Transverse colon (tissue), 4 donors: ENCODE measurements at regions not wholly inside any gene's neighbourhood (a gene's known extent, or its start where the extent isn't known, plus 50 kb on each side); places are given as distances from the start of the nearest gene placed in this dataset.
"Not testable (repeated sequence)": the region's sequence is repeated elsewhere in the genome, so short reads cannot be mapped to it uniquely, and the experiment has no call there.

Source experiments
- DNase-seq: peaks from one replicate; pipeline ENCODE4 v3.0.0-alpha.2; 2019
- H3K27ac ChIP-seq, 4 donors: fragments of 200-600 bp; sonication (generic); 2 replicates each; pipeline ENCODE4 v1.5.1; 2016 to 2018; ENCODE audit warnings: inconsistent platforms in 4 of 4
- H3K27me3 ChIP-seq: fragments of 200-600 bp; sonication (generic); 2 replicates; pipeline ENCODE4 v1.5.1; 2017; ENCODE audit warnings: inconsistent platforms
- H3K36me3 ChIP-seq, 4 donors: fragments of 200-600 bp; sonication (generic); 2 replicates each; pipeline ENCODE4 v1.5.1; 2017 to 2019; ENCODE audit warnings: inconsistent platforms in 4 of 4
- H3K4me1 ChIP-seq, 4 donors: fragments of 200-600 bp; sonication (generic); 2 replicates each; pipeline ENCODE4 v1.5.1; 2017 to 2020; ENCODE audit warnings: inconsistent platforms in 4 of 4
- H3K4me3 ChIP-seq, 4 donors: fragments of 200-600 bp; sonication (generic); 1 replicate in 1 of 4; 2 replicates in 3 of 4; pipeline versions ENCODE4 v1.5.1 to v1.6.1; 2017 to 2019; ENCODE audit warnings: inconsistent platforms in 4 of 4
- H3K9me3 ChIP-seq, 2 donors: fragments of 200-600 bp; sonication (generic); 2 replicates each; pipeline ENCODE4 v1.5.1; 2017 to 2019; ENCODE audit warnings: inconsistent platforms in 2 of 2
- CTCF ChIP-seq, 5 experiments: fragments of 200-600 bp in 3 of 5; fragments of 450-650 bp in 2 of 5; sonication (generic) in 3 of 5; IDR thresholded peaks; 1 replicate in 2 of 5; 2 replicates in 3 of 5; pipeline ENCODE4 v1.5.1; 2016 to 2017; ENCODE audit warnings: antibody characterized with exemption in 5 of 5, inconsistent platforms in 3 of 5, mild to moderate bottlenecking in 2 of 5, moderate library complexity in 1 of 5
- EP300 ChIP-seq: sonication (generic); formaldehyde crosslinking; IDR thresholded peaks from one replicate; pipeline ENCODE4 v1.6.1; 2017; ENCODE audit warnings: antibody characterized with exemption, low read depth
- POLR2A ChIP-seq: fragments of 450-650 bp; IDR thresholded peaks from one replicate; pipeline ENCODE4 v1.6.1; 2016; ENCODE audit warnings: antibody characterized with exemption, mild to moderate bottlenecking, moderate library complexity
- POLR2AphosphoS5 ChIP-seq, 3 donors: sonication (generic); formaldehyde crosslinking; IDR thresholded peaks; one replicate each; pipeline ENCODE4 v1.6.1; 2016; ENCODE audit warnings: antibody characterized with exemption in 3 of 3
- WGBS, 2 donors: methylation state at CpG; one replicate each; pipeline ENCODE4 v1.1.5; 2018; ENCODE audit warnings: low coverage in 1 of 2; 5-methylcytosine and 5-hydroxymethylcytosine counted together
- in situ Hi-C, 4 donors: fragments of 200-750 bp; cut with MboI; loops; one replicate each; pipeline versions ENCODE4 v1.15.0 to v1.15.1; 2017; ENCODE audit warnings: low sequenced_read_pairs in 3 of 4, low pct_ligation_motif_present in 1 of 4, low pct_unique_long_range_greater_than_20kb in 1 of 4
- intact Hi-C: fragments of 100-400 bp; cut with DNase I; formaldehyde crosslinking; loops from one replicate; pipeline ENCODE4 v1.15.1; 2023; ENCODE audit warnings: low total_unique reads

- Histone ChIP-seq H3K27ac (no peak overlapping the region), H3K36me3 (no peaks in the 10 kb centered on the region), H3K9me3 (no peaks in the 10 kb centered on the region), H3K27me3 (no peaks in the 10 kb centered on the region), H3K4me3 (no peak overlapping the region), H3K4me1 (no peaks in the 10 kb centered on the region)
- intact Hi-C loops: no loop called here
- no peak for TF ChIP-seq POLR2A
- no peak for TF ChIP-seq EP300
- TF ChIP-seq CTCF (IDR thresholded peaks at IDR 0.05): no peak
- no peak for TF ChIP-seq POLR2AphosphoS5 (IDR thresholded peaks at IDR 0.05)
- 83 to 95% methylated on average over 1 to 2 of the region's 2 CpGs for WGBS, 2 donors
- in situ Hi-C loops: no loop called here
- DNase-seq: no peak
Measured at GRCh38 chr2:125318740-125319139, 1293.7 kb downstream of the CNTNAP5 start.

GRCh38 chr2:125324273-125324672, 1299.2 kb downstream of the CNTNAP5 start:
- no peak for DNase-seq
- in situ Hi-C loops (no loop called here), intact Hi-C loops (no loop called here)
- Histone ChIP-seq H3K27me3 (no peaks in the 10 kb centered on the region), H3K36me3 (no peaks in the 10 kb centered on the region), H3K4me1 (no peaks in the 10 kb centered on the region), H3K27ac (no peak overlapping the region), H3K9me3 (no peaks in the 10 kb centered on the region), H3K4me3 (no peak overlapping the region)
- no peak for TF ChIP-seq POLR2AphosphoS5 (IDR thresholded peaks at IDR 0.05)
- no peak for TF ChIP-seq EP300
- no peak for TF ChIP-seq CTCF (IDR thresholded peaks at IDR 0.05)
- no peak for TF ChIP-seq POLR2A

- Histone ChIP-seq H3K27ac (no peak overlapping the region), H3K4me1 (no peaks in the 10 kb centered on the region), H3K4me3 (no peak overlapping the region), H3K27me3 (no peaks in the 10 kb centered on the region), H3K9me3 (no peaks in the 10 kb centered on the region), H3K36me3 (no peaks in the 10 kb centered on the region)
- TF ChIP-seq POLR2AphosphoS5 (IDR thresholded peaks at IDR 0.05) (no peak), CTCF (IDR thresholded peaks at IDR 0.05) (no peak), EP300 (no peak), POLR2A (no peak)
- no peak for DNase-seq
- intact Hi-C loops (no loop called here), in situ Hi-C loops (no loop called here)
Measured at GRCh38 chr2:125330133-125330532, 1305.0 kb downstream of the CNTNAP5 start.

- Histone ChIP-seq H3K9me3 (no peaks in the 10 kb centered on the region), H3K27ac (peak overlapping the region in 1 of 4 donors; percentile 20), H3K4me1 (peaks cover 0 to 9% (median 4%) of the 10 kb centered on the region in 4 donors), H3K27me3 (no peaks in the 10 kb centered on the region), H3K4me3 (no peak overlapping the region), H3K36me3 (no peaks in the 10 kb centered on the region)
- 43 to 51% methylated on average over 5 of the region's 5 CpGs for WGBS, 2 donors
- TF ChIP-seq POLR2A (no peak), EP300 (no peak), CTCF (IDR thresholded peaks at IDR 0.05) (no peak), POLR2AphosphoS5 (IDR thresholded peaks at IDR 0.05) (no peak)
- no peak for DNase-seq
- intact Hi-C loops (no loop called here), in situ Hi-C loops (no loop called here)
Measured at GRCh38 chr2:125341353-125341752, 1314.6 kb upstream of the GYPC start.

GRCh38 chr2:125353542-125353941, 1302.4 kb upstream of the GYPC start:
- H3K9me3 ChIP-seq, H3K27me3 ChIP-seq, in situ Hi-C loops, H3K4me3 ChIP-seq, intact Hi-C loops, H3K4me1 ChIP-seq, H3K27ac ChIP-seq, H3K36me3 ChIP-seq, DNase-seq: not testable (repeated sequence)
- WGBS, 2 donors: 96 to 98% methylated on average over 12 of the region's 12 CpGs
